Cardiac fibroblast (primary cell): ENCODE measurements at regions not wholly inside any gene's neighbourhood (a gene's known extent, or its start where the extent isn't known, plus 50 kb on each side); places are given as distances from the start of the nearest gene placed in this dataset.

Experiments used
- DNase-seq, 2 donors: peaks; one replicate each; pipeline versions ENCODE4 v3.0.0 to v3.0.0-alpha.2; 2010; ENCODE audit warnings: low read depth in 2 of 2
- H3K4me3 ChIP-seq, 2 donors: replicated peaks in 1 of 2; 1 replicate in 1 of 2; 2 replicates in 1 of 2; pipeline ENCODE4 v1.5.1; 2011; ENCODE audit warnings: low read depth in 2 of 2, low read length in 2 of 2, mild to moderate bottlenecking in 2 of 2, moderate library complexity in 1 of 2
- CTCF ChIP-seq: IDR thresholded peaks from one replicate; pipeline ENCODE4 v1.5.1; 2011; ENCODE audit warnings: low read depth, mild to moderate bottlenecking, low read length, inconsistent platforms

- peak; percentile 50 to 85 for DNase-seq
- no peak overlapping the region for H3K4me3 ChIP-seq
- no peak for TF ChIP-seq CTCF
Measured at GRCh38 chr1:86648255-86648654, 56.1 kb upstream of the SH3GLB1 start.

DNA sequence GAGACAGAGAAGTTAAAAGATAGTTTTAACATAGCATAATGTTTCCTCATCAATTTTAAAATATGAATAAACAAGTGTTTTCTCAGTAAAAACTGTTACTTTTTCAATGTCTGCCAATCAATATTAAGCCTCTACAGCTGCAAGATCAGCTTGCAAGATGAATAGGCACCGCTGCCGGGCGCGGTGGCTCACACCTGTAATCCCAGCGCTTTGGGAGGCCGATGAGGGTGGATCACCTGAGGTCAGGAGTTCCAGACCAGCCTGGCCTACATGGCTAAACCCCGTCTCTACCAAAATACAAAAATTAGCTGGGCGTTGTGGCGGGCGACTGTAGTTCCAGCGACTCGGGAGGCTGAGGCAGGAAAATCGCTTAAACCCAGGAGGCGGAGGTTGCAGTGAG lies 54.8 kb upstream of the SH3GLB1 start:
- no peak for TF ChIP-seq CTCF
- no peak overlapping the region for H3K4me3 ChIP-seq
- DNase-seq, result no peak

- no peak overlapping the region for H3K4me3 ChIP-seq
- no peak for DNase-seq
- TF ChIP-seq CTCF, result no peak
Measured at GRCh38 chr1:86650065-86650464, 54.3 kb upstream of the SH3GLB1 start.
